ENCODE measurements at regions not wholly inside any gene's neighbourhood (a gene's known extent, or its start where the extent isn't known, plus 50 kb on each side); places are given as distances from the start of the nearest gene placed in this dataset.

DNA sequence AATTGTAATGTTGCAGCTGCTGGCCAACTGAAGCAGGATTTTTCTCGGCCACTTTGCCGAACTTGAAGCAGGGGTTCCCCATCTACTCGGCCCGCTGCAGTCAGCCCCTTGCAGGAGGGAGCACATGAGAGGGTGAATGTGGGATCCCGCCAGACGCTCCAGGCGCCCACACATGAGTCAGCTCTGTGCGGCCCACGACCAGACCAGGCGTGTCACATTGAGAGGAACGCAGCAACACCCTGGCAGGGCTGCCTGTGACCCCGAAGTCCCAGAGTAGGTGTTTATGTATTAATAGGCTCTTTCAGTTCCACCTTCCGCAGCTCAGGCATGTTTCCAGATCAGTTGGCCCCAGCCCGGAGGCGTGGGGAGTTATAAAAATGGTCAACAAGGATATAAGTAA, 344.7 kb upstream of the PABPC4L start:
- Histone ChIP-seq H3K9me3 (no peaks in the 10 kb centered on the region), H3K36me3 (no peaks in the 10 kb centered on the region), H3K27me3 (replicated peaks; ENCODE audit: insufficient read depth) (no peaks in the 10 kb centered on the region), H3K4me3 (no peak overlapping the region), H3K27ac (no peak overlapping the region), H3K4me1 (replicated peaks) (no peaks in the 10 kb centered on the region)
- no peak for DNase-seq (ENCODE audit: low spot score)
- WGBS = 96% methylated on average over 15 of the region's 15 CpGs
- intact Hi-C loops (cut with DNase I) = no loop called here
- TF ChIP-seq, protein P1, sequence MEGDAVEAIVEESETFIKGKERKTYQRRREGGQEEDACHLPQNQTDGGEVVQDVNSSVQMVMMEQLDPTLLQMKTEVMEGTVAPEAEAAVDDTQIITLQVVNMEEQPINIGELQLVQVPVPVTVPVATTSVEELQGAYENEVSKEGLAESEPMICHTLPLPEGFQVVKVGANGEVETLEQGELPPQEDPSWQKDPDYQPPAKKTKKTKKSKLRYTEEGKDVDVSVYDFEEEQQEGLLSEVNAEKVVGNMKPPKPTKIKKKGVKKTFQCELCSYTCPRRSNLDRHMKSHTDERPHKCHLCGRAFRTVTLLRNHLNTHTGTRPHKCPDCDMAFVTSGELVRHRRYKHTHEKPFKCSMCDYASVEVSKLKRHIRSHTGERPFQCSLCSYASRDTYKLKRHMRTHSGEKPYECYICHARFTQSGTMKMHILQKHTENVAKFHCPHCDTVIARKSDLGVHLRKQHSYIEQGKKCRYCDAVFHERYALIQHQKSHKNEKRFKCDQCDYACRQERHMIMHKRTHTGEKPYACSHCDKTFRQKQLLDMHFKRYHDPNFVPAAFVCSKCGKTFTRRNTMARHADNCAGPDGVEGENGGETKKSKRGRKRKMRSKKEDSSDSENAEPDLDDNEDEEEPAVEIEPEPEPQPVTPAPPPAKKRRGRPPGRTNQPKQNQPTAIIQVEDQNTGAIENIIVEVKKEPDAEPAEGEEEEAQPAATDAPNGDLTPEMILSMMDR (IDR thresholded peaks at IDR 0.05) = no peak
- TF ChIP-seq POLR2AphosphoS5 (IDR thresholded peaks at IDR 0.05) (no peak), POLR2A (IDR thresholded peaks at IDR 0.05) (no peak)

- no peaks in the 10 kb centered on the region for H3K4me1 ChIP-seq (replicated peaks)
- TF ChIP-seq POLR2AphosphoS5 (IDR thresholded peaks at IDR 0.05) = no peak
- no peak for TF ChIP-seq POLR2A (IDR thresholded peaks at IDR 0.05)
- TF ChIP-seq, protein P1 (IDR thresholded peaks at IDR 0.05) = no peak
- no peak overlapping the region for H3K27ac ChIP-seq
- H3K36me3 ChIP-seq = no peaks in the 10 kb centered on the region
- no peak overlapping the region for H3K4me3 ChIP-seq
- WGBS = 9% methylated on average over 2 of the region's 2 CpGs
- H3K9me3 ChIP-seq = no peaks in the 10 kb centered on the region
- no peaks in the 10 kb centered on the region for H3K27me3 ChIP-seq (replicated peaks; ENCODE audit: insufficient read depth)
- intact Hi-C loops (cut with DNase I) = no loop called here
- peak; percentile 5 for DNase-seq (ENCODE audit: low spot score)
Measured at GRCh38 chr4:134544303-134544770, 342.7 kb upstream of the PABPC4L start.

- no peaks in the 10 kb centered on the region for H3K27me3 ChIP-seq (replicated peaks; ENCODE audit: insufficient read depth)
- H3K4me1 ChIP-seq (replicated peaks) = no peaks in the 10 kb centered on the region
- no peak for DNase-seq (ENCODE audit: low spot score)
- no peaks in the 10 kb centered on the region for H3K9me3 ChIP-seq
- WGBS = 67% methylated on average over 2 of the region's 2 CpGs
- no peaks in the 10 kb centered on the region for H3K36me3 ChIP-seq
- intact Hi-C loops (cut with DNase I) = no loop called here
- no peak overlapping the region for H3K4me3 ChIP-seq
- TF ChIP-seq, protein P1 (IDR thresholded peaks at IDR 0.05) = no peak
- TF ChIP-seq POLR2AphosphoS5 (IDR thresholded peaks at IDR 0.05) (no peak), POLR2A (IDR thresholded peaks at IDR 0.05) (no peak)
- H3K27ac ChIP-seq = no peak overlapping the region
Measured at GRCh38 chr4:134540588-134540987, 339.0 kb upstream of the PABPC4L start.

- Histone ChIP-seq H3K4me3 (no peak overlapping the region), H3K36me3 (no peaks in the 10 kb centered on the region), H3K27ac (no peak overlapping the region), H3K4me1 (replicated peaks) (no peaks in the 10 kb centered on the region), H3K27me3 (replicated peaks; ENCODE audit: insufficient read depth) (no peaks in the 10 kb centered on the region), H3K9me3 (no peaks in the 10 kb centered on the region)
- no peak for TF ChIP-seq POLR2AphosphoS5 (IDR thresholded peaks at IDR 0.05)
- TF ChIP-seq, protein P1 (IDR thresholded peaks at IDR 0.05) = no peak
- no peak for TF ChIP-seq POLR2A (IDR thresholded peaks at IDR 0.05)
- DNase-seq (ENCODE audit: low spot score) = no peak
- WGBS = 93% methylated on average over 1 of the region's 1 CpG
- intact Hi-C loops (cut with DNase I) = no loop called here
Measured at GRCh38 chr4:134539729-134540231, 338.2 kb upstream of the PABPC4L start.

GRCh38 chr4:134537701-134538100, 336.1 kb upstream of the PABPC4L start:
- no peak for DNase-seq (ENCODE audit: low spot score)
- TF ChIP-seq POLR2A (IDR thresholded peaks at IDR 0.05) (no peak), POLR2AphosphoS5 (IDR thresholded peaks at IDR 0.05) (no peak)
- TF ChIP-seq, protein P1 (IDR thresholded peaks at IDR 0.05) = no peak
- intact Hi-C loops (cut with DNase I) = no loop called here
- Histone ChIP-seq H3K27me3 (replicated peaks; ENCODE audit: insufficient read depth) (no peaks in the 10 kb centered on the region), H3K9me3 (no peaks in the 10 kb centered on the region), H3K27ac (no peak overlapping the region), H3K36me3 (no peaks in the 10 kb centered on the region), H3K4me1 (replicated peaks) (no peaks in the 10 kb centered on the region), H3K4me3 (no peak overlapping the region)

All from prostate gland (tissue), 2 donors.